ENCODE measurements at regions not wholly inside any gene's neighbourhood (a gene's known extent, or its start where the extent isn't known, plus 50 kb on each side); places are given as distances from the start of the nearest gene placed in this dataset.

DNA sequence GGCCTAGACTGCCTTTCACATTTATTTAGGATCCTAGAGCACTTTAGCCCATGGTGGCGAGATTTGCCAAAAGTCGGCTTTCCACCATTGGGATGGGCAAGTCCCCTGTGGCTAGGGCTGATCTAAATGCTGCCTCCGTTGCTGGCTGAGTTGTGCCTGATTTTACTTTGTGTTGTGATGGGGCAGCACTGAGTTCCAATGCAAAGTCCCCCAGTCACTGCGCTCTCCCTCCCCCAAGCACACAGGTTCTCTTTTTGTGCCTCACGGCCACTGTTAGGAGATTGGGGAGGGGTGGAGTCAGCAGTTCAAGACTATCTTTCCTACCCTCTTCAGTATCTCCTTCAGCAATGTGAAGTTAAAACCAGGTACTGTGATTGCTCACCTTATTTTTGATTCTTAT lies 66.7 kb upstream of the COX20 start:
- TF ChIP-seq, protein P1, sequence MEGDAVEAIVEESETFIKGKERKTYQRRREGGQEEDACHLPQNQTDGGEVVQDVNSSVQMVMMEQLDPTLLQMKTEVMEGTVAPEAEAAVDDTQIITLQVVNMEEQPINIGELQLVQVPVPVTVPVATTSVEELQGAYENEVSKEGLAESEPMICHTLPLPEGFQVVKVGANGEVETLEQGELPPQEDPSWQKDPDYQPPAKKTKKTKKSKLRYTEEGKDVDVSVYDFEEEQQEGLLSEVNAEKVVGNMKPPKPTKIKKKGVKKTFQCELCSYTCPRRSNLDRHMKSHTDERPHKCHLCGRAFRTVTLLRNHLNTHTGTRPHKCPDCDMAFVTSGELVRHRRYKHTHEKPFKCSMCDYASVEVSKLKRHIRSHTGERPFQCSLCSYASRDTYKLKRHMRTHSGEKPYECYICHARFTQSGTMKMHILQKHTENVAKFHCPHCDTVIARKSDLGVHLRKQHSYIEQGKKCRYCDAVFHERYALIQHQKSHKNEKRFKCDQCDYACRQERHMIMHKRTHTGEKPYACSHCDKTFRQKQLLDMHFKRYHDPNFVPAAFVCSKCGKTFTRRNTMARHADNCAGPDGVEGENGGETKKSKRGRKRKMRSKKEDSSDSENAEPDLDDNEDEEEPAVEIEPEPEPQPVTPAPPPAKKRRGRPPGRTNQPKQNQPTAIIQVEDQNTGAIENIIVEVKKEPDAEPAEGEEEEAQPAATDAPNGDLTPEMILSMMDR (IDR thresholded peaks at IDR 0.05), result no peak
- TF ChIP-seq POLR2A (IDR thresholded peaks at IDR 0.05), result no peak
